Adipocyte (in vitro differentiated cells): ENCODE measurements at regions not wholly inside any gene's neighbourhood (a gene's known extent, or its start where the extent isn't known, plus 50 kb on each side); places are given as distances from the start of the nearest gene placed in this dataset.

Experiments used
- DNase-seq: peaks from one replicate; pipeline ENCODE4 v3.0.0-alpha.2; 2015; ENCODE audit warnings: low read depth
- H3K27me3 ChIP-seq: replicated peaks from 2 replicates; pipeline ENCODE4 v1.7.0; 2013; ENCODE audit warnings: mild to moderate bottlenecking, low read length, moderate library complexity; ENCODE audit not compliant: control insufficient read depth, insufficient read depth
- H3K36me3 ChIP-seq: 2 replicates; pipeline ENCODE4 v1.7.0; 2013; ENCODE audit warnings: low read length, mild to moderate bottlenecking, moderate library complexity; ENCODE audit not compliant: control insufficient read depth, insufficient read depth, severe bottlenecking
- H3K4me1 ChIP-seq: 2 replicates; pipeline ENCODE4 v1.7.0; 2013; ENCODE audit warnings: mild to moderate bottlenecking, low read length, moderate library complexity; ENCODE audit not compliant: control insufficient read depth, insufficient read depth
- H3K4me3 ChIP-seq: 2 replicates; pipeline ENCODE4 v1.7.0; 2013; ENCODE audit warnings: mild to moderate bottlenecking, low read length, moderate library complexity
- H3K9ac ChIP-seq: 2 replicates; pipeline ENCODE4 v1.7.0; 2013; ENCODE audit warnings: mild to moderate bottlenecking, low read length, moderate library complexity
- H3K9me3 ChIP-seq: 2 replicates; pipeline ENCODE4 v1.7.0; 2013; ENCODE audit warnings: mild to moderate bottlenecking, low read length, moderate library complexity; ENCODE audit not compliant: control insufficient read depth

DNA sequence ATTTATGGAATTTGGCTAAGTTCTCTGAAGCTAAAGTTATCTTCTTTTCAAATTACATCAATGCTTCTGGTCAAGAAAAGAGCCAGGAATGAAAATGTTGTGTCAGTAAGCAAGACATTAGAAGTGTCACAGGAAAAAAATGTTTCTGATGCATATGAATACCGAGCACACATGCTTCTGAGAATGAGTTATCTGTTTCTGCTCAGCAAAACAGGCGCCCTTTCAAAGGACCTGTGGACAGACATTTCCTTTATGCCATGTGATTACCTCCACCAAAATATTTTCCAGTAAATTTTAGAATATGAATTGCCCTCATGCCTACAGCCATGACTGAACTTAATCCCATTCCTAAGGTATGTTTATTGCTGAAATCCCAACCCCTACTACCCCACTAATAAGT lies 55.4 kb upstream of the RNF180 start:
- no peaks in the 10 kb centered on the region for H3K27me3 ChIP-seq
- H3K36me3 ChIP-seq, result no peaks in the 10 kb centered on the region
- no peaks in the 10 kb centered on the region for H3K9me3 ChIP-seq
- no peak overlapping the region for H3K9ac ChIP-seq
- DNase-seq, result no peak
- no peak overlapping the region for H3K4me3 ChIP-seq
- no peaks in the 10 kb centered on the region for H3K4me1 ChIP-seq

DNA sequence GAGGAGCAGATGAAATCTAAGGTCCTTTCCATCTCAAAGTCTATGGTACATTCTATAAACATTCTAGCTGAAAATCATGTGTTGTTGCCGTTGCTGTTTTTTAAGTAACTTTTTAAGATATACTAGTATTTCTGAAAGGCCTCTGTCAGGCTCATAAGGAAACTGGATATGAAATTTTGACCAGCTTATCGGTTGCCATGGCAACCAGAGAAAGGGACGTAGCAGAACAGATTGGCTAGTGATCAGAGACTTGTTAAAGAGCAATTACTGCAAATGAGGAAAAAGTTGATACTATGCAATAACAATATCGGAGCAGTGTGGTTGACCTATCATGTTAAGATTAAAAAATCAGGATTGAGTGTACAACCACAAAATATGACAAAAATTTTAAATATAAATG lies 57.0 kb upstream of the RNF180 start:
- Histone ChIP-seq H3K9me3 (no peaks in the 10 kb centered on the region), H3K4me1 (no peaks in the 10 kb centered on the region), H3K4me3 (no peak overlapping the region), H3K36me3 (no peaks in the 10 kb centered on the region), H3K9ac (no peak overlapping the region), H3K27me3 (no peaks in the 10 kb centered on the region)
- DNase-seq, result no peak

GRCh38 chr5:64100203-64100602 lies 65.4 kb upstream of the RNF180 start:
- no peak overlapping the region for H3K9ac ChIP-seq
- DNase-seq, result no peak
- no peaks in the 10 kb centered on the region for H3K4me1 ChIP-seq
- no peaks in the 10 kb centered on the region for H3K27me3 ChIP-seq
- no peak overlapping the region for H3K4me3 ChIP-seq
- no peaks in the 10 kb centered on the region for H3K9me3 ChIP-seq
- no peaks in the 10 kb centered on the region for H3K36me3 ChIP-seq

GRCh38 chr5:64096771-64097170 lies 68.9 kb upstream of the RNF180 start:
- DNase-seq, result no peak
- no peaks in the 10 kb centered on the region for H3K9me3 ChIP-seq
- H3K27me3 ChIP-seq, result no peaks in the 10 kb centered on the region
- no peak overlapping the region for H3K4me3 ChIP-seq
- no peak overlapping the region for H3K9ac ChIP-seq
- H3K36me3 ChIP-seq, result no peaks in the 10 kb centered on the region
- H3K4me1 ChIP-seq, result no peaks in the 10 kb centered on the region

GRCh38 chr5:64077589-64077988 lies 88.1 kb upstream of the RNF180 start:
- Histone ChIP-seq H3K4me1 (no peaks in the 10 kb centered on the region), H3K36me3 (no peaks in the 10 kb centered on the region), H3K9me3 (no peaks in the 10 kb centered on the region), H3K9ac (no peak overlapping the region), H3K27me3 (peaks cover 4% of the 10 kb centered on the region), H3K4me3 (no peak overlapping the region)
- peak; percentile 40 for DNase-seq

- no peak overlapping the region for H3K4me3 ChIP-seq
- H3K9me3 ChIP-seq, result no peaks in the 10 kb centered on the region
- no peak overlapping the region for H3K9ac ChIP-seq
- peak; percentile 63 for DNase-seq
- no peaks in the 10 kb centered on the region for H3K4me1 ChIP-seq
- peaks cover 7% of the 10 kb centered on the region for H3K27me3 ChIP-seq
- H3K36me3 ChIP-seq, result no peaks in the 10 kb centered on the region
Measured at GRCh38 chr5:64074533-64074932, 91.1 kb upstream of the RNF180 start.

- peaks cover 7% of the 10 kb centered on the region for H3K27me3 ChIP-seq
- H3K4me1 ChIP-seq, result no peaks in the 10 kb centered on the region
- H3K36me3 ChIP-seq, result no peaks in the 10 kb centered on the region
- no peak overlapping the region for H3K9ac ChIP-seq
- DNase-seq, result no peak
- H3K4me3 ChIP-seq, result no peak overlapping the region
- no peaks in the 10 kb centered on the region for H3K9me3 ChIP-seq
Measured at GRCh38 chr5:64069486-64069885, 96.2 kb upstream of the RNF180 start.

DNA sequence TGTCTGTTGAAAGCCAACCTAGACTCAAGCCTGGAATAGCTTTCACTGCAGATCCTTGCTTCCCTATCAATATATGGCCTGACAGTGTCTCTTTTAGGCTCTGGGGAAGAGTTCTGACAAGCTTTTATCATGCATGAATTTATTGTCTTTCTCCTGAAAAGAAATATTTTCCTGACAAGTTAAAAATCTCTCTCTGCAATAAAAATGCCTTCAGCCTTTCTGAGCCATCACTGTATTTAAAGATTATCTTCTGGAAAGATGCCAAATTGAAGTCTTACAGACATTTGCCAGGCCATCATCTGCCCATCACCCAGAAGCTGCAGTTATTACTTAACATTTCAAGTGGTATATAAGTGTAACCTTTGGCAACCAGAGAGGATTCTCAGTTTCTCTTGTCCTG lies 88.1 kb upstream of the HTR1A start:
- H3K9me3 ChIP-seq, result peaks cover 13% of the 10 kb centered on the region
- H3K27me3 ChIP-seq, result no peaks in the 10 kb centered on the region
- no peaks in the 10 kb centered on the region for H3K36me3 ChIP-seq
- H3K4me1 ChIP-seq, result no peaks in the 10 kb centered on the region
- DNase-seq, result no peak
- no peak overlapping the region for H3K9ac ChIP-seq
- H3K4me3 ChIP-seq, result no peak overlapping the region

DNA sequence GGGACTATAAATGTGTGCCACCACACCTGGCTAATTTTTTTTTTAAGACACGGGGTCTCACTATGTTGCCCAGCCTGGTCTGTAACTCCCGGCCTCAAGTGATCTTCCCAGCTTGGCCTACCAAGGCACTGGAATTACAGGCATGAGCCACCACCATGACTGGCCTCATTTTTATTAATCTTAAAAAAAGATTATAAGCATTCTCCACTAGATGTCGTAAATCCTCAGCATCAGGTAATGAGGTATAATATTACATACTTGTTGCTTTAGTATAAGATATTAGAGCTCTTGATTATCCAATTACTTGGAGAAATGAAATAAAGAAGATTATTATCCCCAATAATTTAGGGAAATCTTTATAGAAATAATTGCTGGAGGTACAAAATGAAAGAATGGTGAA lies 78.2 kb upstream of the HTR1A start:
- Histone ChIP-seq H3K9me3 (peaks cover 23% of the 10 kb centered on the region), H3K4me3 (no peak overlapping the region), H3K9ac (no peak overlapping the region), H3K4me1 (no peaks in the 10 kb centered on the region), H3K36me3 (no peaks in the 10 kb centered on the region), H3K27me3 (no peaks in the 10 kb centered on the region)
- DNase-seq, result no peak

- Histone ChIP-seq H3K36me3 (no peaks in the 10 kb centered on the region), H3K9ac (no peak overlapping the region), H3K4me3 (no peak overlapping the region), H3K4me1 (no peaks in the 10 kb centered on the region), H3K9me3 (no peaks in the 10 kb centered on the region), H3K27me3 (no peaks in the 10 kb centered on the region)
- DNase-seq, result no peak
Measured at GRCh38 chr5:64026493-64026892, 64.2 kb upstream of the HTR1A start.

- Histone ChIP-seq H3K36me3 (no peaks in the 10 kb centered on the region), H3K9me3 (no peaks in the 10 kb centered on the region), H3K9ac (no peak overlapping the region), H3K27me3 (no peaks in the 10 kb centered on the region), H3K4me1 (no peaks in the 10 kb centered on the region), H3K4me3 (no peak overlapping the region)
- DNase-seq, result no peak
Measured at GRCh38 chr5:64019746-64020145, 57.5 kb upstream of the HTR1A start.

GRCh38 chr5:64018966-64019365 lies 56.7 kb upstream of the HTR1A start:
- Histone ChIP-seq H3K27me3 (no peaks in the 10 kb centered on the region), H3K9me3 (no peaks in the 10 kb centered on the region), H3K4me1 (no peaks in the 10 kb centered on the region), H3K4me3 (no peak overlapping the region), H3K36me3 (no peaks in the 10 kb centered on the region), H3K9ac (no peak overlapping the region)
- DNase-seq, result no peak
